ENCODE measurements at regions not wholly inside any gene's neighbourhood (a gene's known extent, or its start where the extent isn't known, plus 50 kb on each side); places are given as distances from the start of the nearest gene placed in this dataset.

- no peak for TF ChIP-seq CTCF (IDR thresholded peaks at IDR 0.05)
- TF ChIP-seq POLR2AphosphoS5 (IDR thresholded peaks at IDR 0.05) = peak in 2 of 3 donors; percentile 55 to 59
- no peak for TF ChIP-seq POLR2A (IDR thresholded peaks at IDR 0.05)
- TF ChIP-seq EP300 (IDR thresholded peaks at IDR 0.05; ENCODE audit: low read depth) = no peak
These were observed 122.3 kb upstream of the CCDC112 start for GRCh38 chr5:115418788-115419187.

Data from transverse colon (tissue), 4 donors.